AG08395 (cell line): ENCODE measurements at regions not wholly inside any gene's neighbourhood (a gene's known extent, or its start where the extent isn't known, plus 50 kb on each side); places are given as distances from the start of the nearest gene placed in this dataset.
"Not testable (repeated sequence)": the region's sequence is repeated elsewhere in the genome, so short reads cannot be mapped to it uniquely, and the experiment has no call there.

Experiments used
- DNase-seq: peaks from one replicate; pipeline ENCODE4 v3.0.0; 2012; ENCODE audit warnings: mixed read lengths, low spot score

DNA sequence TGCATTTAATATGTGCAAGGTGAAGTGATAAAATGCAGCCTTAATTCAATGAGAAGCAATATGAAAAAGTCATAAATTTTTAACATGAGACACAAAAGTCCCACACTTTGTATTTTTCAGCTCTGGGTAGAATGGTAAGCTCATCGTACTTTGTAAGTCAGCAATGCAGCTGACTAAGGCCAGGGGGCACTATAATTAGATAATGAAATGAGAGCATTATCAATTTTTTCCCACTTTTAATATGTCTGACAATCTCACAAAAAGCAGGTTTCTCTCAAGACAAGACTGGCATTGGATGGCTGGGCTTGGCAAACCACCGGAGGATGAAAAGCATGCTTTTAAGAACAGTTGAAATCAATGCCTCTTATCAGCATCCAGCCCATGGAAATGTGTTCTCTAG is 162.8 kb downstream of the FAM174A start:
- DNase-seq: no peak

DNA sequence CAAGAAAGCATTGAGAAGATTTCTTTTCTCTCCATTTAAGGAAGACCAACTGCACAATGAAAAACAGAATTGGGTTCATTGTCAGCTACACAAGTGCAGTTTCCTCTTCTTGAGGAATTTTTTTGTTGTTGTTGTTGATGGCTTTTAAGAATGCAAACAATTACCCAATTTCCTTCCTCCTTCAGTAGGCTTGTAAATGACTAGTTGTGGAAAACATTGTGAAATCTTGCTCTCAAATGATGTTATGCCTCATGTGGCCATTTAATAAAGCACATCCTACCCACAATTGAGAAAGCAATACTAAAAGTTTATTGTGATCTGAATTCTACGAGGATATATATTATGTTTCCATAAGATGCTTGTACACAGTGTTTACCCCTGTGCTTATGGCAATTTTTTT is 171.6 kb downstream of the FAM174A start:
- DNase-seq: peak; percentile 2

DNA sequence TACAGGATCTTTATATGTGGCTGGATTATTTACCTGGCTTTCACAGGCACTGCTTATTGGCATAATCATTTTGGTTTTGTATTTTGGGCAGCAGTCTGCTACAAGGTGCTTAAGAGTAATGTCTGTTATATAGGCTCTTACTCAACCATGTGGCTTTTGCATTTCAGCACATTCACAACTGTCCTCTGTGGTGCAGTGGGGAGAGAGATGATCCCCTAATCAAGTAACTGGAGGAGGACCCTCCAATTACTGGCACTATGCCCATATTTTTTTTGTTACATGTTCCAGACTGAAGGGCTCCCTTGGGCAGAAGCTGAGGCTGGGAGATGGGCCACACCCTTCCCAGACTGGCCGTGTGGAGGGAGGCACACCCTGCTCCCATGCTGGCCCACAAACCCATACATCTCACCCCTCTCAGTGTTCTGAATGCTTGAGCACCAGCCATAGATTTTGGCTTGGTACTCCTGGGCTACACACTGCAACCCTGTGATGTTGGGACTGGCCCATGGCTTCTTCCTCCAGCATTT is 173.5 kb downstream of the FAM174A start:
- no peak for DNase-seq

DNA sequence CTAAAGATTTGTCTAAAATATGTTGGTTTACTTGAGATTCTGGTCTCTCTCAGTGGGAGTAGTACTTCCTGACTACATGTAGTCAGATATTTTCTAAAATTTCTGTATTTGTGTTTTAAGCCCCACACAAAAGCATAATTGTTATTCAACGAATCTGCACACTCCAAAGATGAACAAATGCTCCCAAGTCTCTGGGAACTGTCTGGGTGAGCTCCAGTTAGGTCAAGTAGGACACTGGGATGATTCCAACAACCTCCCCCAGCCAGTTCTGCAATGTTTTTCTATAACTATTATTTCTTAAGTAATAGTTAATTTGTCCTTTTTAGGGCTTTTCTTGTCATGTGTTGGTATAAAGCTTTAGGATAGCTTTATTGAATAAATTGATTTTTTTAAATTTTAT is 174.6 kb downstream of the FAM174A start:
- no peak for DNase-seq

DNA sequence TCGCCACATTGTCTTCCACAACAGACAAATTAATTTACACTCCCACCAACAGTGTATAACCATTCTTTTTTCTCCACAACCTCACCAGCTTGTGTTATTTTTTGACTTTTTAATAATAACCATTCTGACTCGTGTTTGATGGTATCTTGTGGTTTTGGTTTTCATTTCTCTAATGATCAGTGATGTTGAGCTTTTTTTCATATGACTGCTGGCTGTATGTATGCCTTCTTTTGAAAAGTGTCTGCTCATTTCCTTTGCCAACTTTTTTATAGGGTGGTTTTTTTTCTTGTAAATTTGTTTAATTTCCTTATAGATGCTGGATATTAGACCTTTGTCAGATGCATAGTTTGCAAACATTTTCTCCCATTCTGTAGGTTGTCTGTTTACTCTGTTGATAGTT is 179.6 kb downstream of the FAM174A start:
- DNase-seq: not testable (repeated sequence)

DNA sequence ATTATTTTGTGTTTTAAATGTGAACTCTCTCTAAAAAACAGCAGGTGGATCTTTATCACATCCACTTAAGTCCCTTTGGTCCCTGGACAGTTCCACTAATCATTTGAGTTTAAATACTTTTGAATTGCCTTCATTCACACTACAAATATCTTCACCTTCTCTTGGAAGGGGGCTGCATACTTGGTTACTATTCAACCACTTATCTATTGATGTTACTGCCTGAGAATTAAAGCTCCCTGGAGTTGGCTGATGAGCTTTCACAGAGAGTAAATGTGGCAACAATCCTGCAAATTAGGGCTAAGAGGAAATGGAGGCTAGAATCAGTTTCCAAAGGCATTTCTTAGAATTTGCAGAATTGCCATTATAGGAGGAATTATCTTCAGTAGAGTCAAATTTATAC is 180.4 kb downstream of the ST8SIA4 start:
- DNase-seq: no peak

DNA sequence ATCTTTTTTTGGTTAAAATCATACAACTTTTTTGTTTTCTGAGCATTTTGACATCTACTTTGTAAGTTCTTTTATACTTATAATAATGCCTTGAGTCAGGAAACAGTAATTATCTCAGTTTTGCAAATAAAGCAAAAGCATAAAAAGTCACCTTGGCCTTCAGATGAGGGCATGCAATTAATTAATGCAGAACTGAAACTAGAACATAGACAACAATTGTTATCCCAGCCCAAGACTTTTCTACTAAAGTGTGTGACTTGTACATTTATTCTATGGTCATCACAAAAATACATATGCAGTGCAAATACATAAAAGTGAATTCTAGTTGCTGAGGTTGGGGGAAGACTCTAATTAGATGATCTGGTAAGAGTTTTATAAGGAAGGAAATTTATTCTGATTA is 179.9 kb downstream of the ST8SIA4 start:
- DNase-seq: no peak

DNA sequence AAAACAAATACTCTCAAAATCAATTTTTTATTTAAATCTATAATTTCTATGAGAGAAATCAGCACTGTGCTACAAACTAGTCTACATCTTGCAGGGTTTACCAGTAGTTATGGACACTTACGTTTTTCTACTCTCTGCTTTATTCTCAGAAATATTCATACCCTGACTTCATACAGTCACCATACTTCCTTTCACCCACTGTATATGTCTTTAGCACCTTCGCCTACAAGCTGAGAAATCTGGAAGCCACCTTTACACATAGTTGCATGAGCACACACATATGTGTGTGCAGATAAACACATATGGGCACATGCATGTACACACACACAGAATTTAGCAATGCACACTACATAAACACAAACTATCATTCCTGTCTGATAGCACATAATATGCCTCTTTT is 177.0 kb downstream of the ST8SIA4 start:
- no peak for DNase-seq

DNA sequence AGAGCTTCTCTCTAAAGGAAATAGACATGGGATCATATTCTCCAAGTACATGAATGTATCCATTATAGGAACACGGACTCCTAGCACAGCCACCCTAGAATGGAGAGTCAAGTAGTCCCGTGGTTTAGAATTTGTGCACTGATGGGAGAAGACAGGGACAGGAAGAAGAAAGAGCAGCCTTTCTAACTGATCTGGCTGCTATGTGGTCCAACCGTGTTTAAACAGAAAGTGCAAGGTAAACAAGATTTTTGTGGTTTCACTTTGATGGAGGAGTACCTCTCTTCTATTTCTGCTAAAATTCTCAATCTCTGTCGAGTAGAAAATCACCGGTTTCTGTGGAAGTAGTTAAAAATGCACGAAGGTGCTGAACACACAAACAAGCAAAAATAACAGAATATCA is 171.3 kb downstream of the ST8SIA4 start:
- DNase-seq: no peak

DNA sequence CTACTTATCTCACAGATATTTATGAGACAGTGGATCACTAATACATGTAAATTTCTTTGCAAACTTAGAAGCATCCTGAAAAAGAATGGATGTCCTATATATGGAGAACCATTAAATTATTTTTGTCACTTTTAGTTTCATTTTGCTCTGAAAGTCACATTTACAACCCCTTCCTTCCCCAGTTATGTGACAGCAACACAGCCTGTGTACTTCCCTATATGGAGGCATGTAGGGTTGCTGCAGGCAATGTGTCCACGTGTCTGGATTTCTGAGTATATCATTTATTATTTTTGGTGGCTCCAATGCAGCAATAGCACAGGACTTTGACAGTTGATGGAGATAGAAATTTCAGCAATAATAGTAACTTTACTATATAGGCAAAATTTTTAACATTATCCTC is 156.4 kb downstream of the ST8SIA4 start:
- DNase-seq: no peak

DNA sequence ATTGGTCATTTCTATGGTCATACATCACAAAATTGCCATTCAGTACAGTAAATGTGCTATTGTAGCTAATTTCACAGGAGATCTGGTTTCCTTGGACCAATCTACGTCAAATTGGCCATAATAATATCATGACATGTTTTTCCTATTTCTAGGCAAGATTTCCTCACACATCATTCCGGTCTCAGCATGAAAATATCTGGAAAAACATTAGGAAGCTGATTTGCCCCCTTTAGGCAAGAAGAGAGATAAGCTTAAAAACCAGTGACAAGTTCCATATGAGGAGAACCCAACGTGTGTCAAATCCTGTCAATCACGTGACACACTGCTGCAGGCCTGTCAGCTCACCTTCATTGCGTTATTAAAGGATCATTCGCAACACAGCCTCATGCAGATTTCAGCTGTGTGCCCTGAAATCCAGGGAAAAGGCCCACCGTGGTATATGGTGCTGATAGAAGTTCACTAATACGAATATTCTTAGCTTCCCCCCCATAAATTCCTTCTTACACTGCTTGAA is 153.3 kb downstream of the ST8SIA4 start:
- DNase-seq: no peak

DNA sequence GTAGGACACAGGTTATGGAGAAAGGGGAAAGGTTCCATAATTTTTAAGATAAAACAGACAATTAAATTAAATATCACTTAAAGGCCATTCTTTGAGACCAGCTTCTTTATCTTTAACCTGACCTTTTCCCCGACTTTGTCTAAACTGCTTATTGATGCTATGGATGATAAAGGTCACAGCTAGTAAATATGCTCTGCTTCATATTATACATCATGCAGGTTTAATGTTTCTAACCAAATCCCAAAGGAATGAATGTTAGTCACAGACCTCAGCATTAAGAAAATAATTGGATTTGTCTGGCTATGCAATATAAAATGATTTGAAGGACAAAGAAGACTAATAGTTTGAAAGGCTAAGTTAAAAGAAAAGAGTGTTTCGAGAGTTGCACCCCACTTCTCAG is 147.6 kb downstream of the ST8SIA4 start:
- no peak for DNase-seq
